Heart left ventricle (tissue), 16 donors: ENCODE measurements at regions not wholly inside any gene's neighbourhood (a gene's known extent, or its start where the extent isn't known, plus 50 kb on each side); places are given as distances from the start of the nearest gene placed in this dataset.

ENCODE experiments used
- ATAC-seq, 4 donors: fragments of 200-7000 bp; cut with Tn5 transposase; one replicate each; pipeline ENCODE4 v1.9.1; 2020 to 2022; ENCODE audit warnings: moderate library complexity in 4 of 4, mild to moderate bottlenecking in 3 of 4, moderate number of reproducible peaks in 1 of 4
- DNase-seq, 5 donors: peaks; one replicate each; pipeline ENCODE4 v3.0.0-alpha.2; 2020
- H3K27ac ChIP-seq, 12 donors: fragments of 200-600 bp; sonication (generic) in 4 of 12; one replicate each; pipeline versions ENCODE4 v1.5.0 to v1.8.0; 2016 to 2022; ENCODE audit warnings: mild to moderate bottlenecking in 2 of 12
- H3K27me3 ChIP-seq, 9 donors: fragments of 200-600 bp; sonication (generic) in 2 of 9; one replicate each; pipeline versions ENCODE4 v1.5.1 to v1.8.0; 2016 to 2022; ENCODE audit warnings: mild to moderate bottlenecking in 3 of 9
- H3K36me3 ChIP-seq, 9 donors: fragments of 200-600 bp; sonication (generic) in 2 of 9; one replicate each; pipeline versions ENCODE4 v1.5.0 to v1.8.0; 2018 to 2022; ENCODE audit warnings: mild to moderate bottlenecking in 2 of 9
- H3K4me1 ChIP-seq, 12 donors: fragments of 200-600 bp; sonication (generic) in 4 of 12; one replicate each; pipeline versions ENCODE4 v1.5.0 to v1.8.0; 2016 to 2022; ENCODE audit warnings: mild to moderate bottlenecking in 3 of 12
- H3K4me3 ChIP-seq, 12 donors: fragments of 200-600 bp; sonication (generic) in 4 of 12; one replicate each; pipeline versions ENCODE4 v1.5.0 to v1.8.0; 2017 to 2022; ENCODE audit warnings: mild to moderate bottlenecking in 9 of 12, moderate library complexity in 4 of 12
- H3K9me3 ChIP-seq, 12 donors: fragments of 200-600 bp; sonication (generic) in 4 of 12; one replicate each; pipeline versions ENCODE4 v1.5.0 to v1.8.0; 2016 to 2022; ENCODE audit warnings: mild to moderate bottlenecking in 1 of 12
- CTCF ChIP-seq, 12 donors: fragments of 200-600 bp; sonication (generic) in 4 of 12; IDR thresholded peaks; one replicate each; pipeline versions ENCODE4 v1.5.0 to v1.8.0; 2018 to 2022; ENCODE audit warnings: antibody characterized with exemption in 12 of 12, mild to moderate bottlenecking in 5 of 12
- POLR2A ChIP-seq, 2 donors: fragments of 450-650 bp; IDR thresholded peaks; one replicate each; pipeline ENCODE4 v1.6.1; 2017; ENCODE audit warnings: antibody characterized with exemption in 2 of 2, mild to moderate bottlenecking in 2 of 2, moderate library complexity in 2 of 2
- WGBS, 4 donors: extraction: QIAGEN DNeasy Blood & Tissue Kit in 2 of 4; methylation state at CpG; one replicate each; pipeline versions ENCODE4 v1.1.5 to v1.1.7; 2013 to 2018; 5-methylcytosine and 5-hydroxymethylcytosine counted together
- intact Hi-C, 10 donors: fragments of 100-400 bp; cut with DNase I; formaldehyde crosslinking; loops; one replicate each; pipeline versions ENCODE4 v1.11.1 to v1.14.2; 2022
- donor health status: ischemic (EF 13 %, LVEDD 7.1; RV severe dilation, severe dysfunction).
- donor health status: healthy with polysubstance abuse.
- donor health status: DM: no; HTN: yes; CAD: no.
- donor health status: DM: no; HTN: no; CAD: no.
- donor health status: ischemic (EF 25% LVEDD 6.9; RV normal size, moderate dysfunction).
- donor health status: ischemic (EF 25% LVEDD 5.7; RV mildly dilated, moderate dysfunction).
- donor health status: healthy.
- donor health status: DM: yes; HTN: yes; CAD: no.
- donor health status: ischemic (EF 35%, LVEDD 5.7; RV mildly dilated, moderate dysfunction).
- donor health status: nonischemic (EF 11% LVEDD 7.7; RV severe dilation, severe dysfunction).
- donor health status: DM: yes; HTN: yes; CAD: no.
- donor health status: PGD.
- donor health status: ischemic (EF 29% LVEDD 5.4; RV normal size, mild dysfunction).
- donor health status: nonischemic (EF 23%, LVEDD 6.1; RV moderate dilation, normal function).

- TF ChIP-seq CTCF (IDR thresholded peaks at IDR 0.05) (no peak), POLR2A (IDR thresholded peaks at IDR 0.05) (no peak)
- no peaks in the 10 kb centered on the region for H3K4me1 ChIP-seq
- H3K27me3 ChIP-seq, result no peaks in the 10 kb centered on the region
- H3K9me3 ChIP-seq, result no peaks in the 10 kb centered on the region
- H3K27ac ChIP-seq, result no peak overlapping the region
- intact Hi-C loops, result no loop called here
- no peaks in the 10 kb centered on the region for H3K36me3 ChIP-seq
- WGBS, 4 donors, result 67 to 70% (median 68%) methylated on average over 1 of the region's 1 CpG
- DNase-seq (no peak), ATAC-seq (no peak)
- no peak overlapping the region for H3K4me3 ChIP-seq
These were observed 413.0 kb downstream of the TUSC7 start for GRCh38 chr3:117122609-117123008.

DNA sequence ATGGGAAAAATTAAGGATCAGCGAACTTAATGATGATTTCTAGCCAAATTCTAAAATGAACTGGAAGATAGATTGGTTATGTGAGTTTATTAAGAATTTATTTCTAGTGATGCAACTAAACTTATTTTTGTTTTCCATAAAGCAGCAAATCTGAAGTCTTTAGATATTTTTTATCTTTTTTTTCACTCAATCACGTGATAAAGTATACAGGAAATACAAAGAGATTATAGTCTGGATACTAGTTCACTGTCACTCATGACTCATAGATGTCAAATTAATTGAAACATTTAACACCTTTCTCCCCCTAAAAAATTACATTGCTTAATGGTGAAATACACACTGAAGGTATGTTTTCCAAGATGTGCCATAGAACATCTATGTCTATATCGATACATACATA is 416.9 kb downstream of the TUSC7 start:
- WGBS, 4 donors, result 76 to 79% (median 77%) methylated on average over 3 of the region's 3 CpGs
- H3K4me3 ChIP-seq, result no peak overlapping the region

DNA sequence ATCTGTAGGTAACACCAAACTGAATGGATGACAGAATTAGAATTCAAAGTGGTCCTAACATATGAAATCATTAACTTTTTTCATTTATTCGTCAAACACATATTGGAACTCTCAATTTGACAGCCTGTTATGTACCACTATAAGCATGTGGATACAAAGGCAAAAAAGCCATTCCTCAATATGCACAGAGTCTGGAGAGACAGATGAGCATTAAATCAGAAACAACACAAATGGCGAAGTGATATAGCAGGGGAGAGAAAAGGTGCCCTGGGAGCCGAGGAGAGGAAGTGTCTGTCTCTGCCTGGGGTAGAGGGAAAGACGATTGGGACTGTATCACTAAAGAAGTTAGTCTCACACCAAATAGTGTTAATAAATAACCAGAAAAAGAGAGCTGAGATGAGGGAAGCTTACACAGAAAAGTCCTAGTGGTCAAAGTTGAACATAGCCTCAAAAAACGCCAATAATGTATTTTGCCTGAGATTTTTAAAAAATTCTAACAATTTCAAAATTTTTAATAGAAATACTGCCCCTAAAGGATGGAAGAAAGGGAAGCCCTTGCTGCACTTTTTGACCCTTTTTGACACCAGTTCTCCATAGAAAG is 417.5 kb downstream of the TUSC7 start:
- TF ChIP-seq POLR2A (IDR thresholded peaks at IDR 0.05) (no peak), CTCF (IDR thresholded peaks at IDR 0.05) (peak in 1 of 12 donors; percentile 4)
- no peak for DNase-seq
- intact Hi-C loops, result no loop called here
- Histone ChIP-seq H3K27ac (no peak overlapping the region), H3K36me3 (no peaks in the 10 kb centered on the region), H3K27me3 (no peaks in the 10 kb centered on the region), H3K4me1 (no peaks in the 10 kb centered on the region), H3K4me3 (no peak overlapping the region), H3K9me3 (no peaks in the 10 kb centered on the region)
- ATAC-seq, result no peak
- WGBS, 4 donors, result 66 to 76% (median 72%) methylated on average over 5 of the region's 5 CpGs

More for the DNA sequence above, 416.9 kb downstream of the TUSC7 start:
- H3K4me1 ChIP-seq, result no peaks in the 10 kb centered on the region
- H3K27ac ChIP-seq, result no peak overlapping the region
- DNase-seq, result no peak
- intact Hi-C loops, result no loop called here
- TF ChIP-seq POLR2A (IDR thresholded peaks at IDR 0.05), result no peak
- no peak for TF ChIP-seq CTCF (IDR thresholded peaks at IDR 0.05)
- no peaks in the 10 kb centered on the region for H3K27me3 ChIP-seq
- no peaks in the 10 kb centered on the region for H3K36me3 ChIP-seq
- no peak for ATAC-seq
- H3K9me3 ChIP-seq, result no peaks in the 10 kb centered on the region

DNA sequence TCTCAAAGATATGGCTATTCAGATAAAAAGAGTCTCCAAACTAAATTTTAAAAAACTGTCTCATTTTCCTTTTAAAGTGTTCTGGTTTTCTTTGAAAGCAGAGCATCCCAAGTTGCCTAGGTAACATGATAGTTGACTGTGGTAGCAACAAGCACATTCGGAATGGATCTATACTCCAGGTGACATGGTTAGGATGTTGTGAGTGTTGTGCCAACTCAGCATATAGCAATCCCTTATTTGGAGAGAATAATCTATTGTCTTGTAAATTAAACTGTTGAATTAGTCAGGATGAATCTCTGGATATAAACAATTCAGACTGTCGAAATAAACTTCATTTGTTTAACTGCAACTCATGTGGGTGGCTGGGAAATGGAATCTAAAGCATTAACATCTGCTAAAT is 418.6 kb downstream of the TUSC7 start:
- H3K4me1 ChIP-seq, result no peaks in the 10 kb centered on the region
- intact Hi-C loops, result no loop called here
- ATAC-seq (no peak), DNase-seq (no peak)
- H3K27me3 ChIP-seq, result no peaks in the 10 kb centered on the region
- no peaks in the 10 kb centered on the region for H3K36me3 ChIP-seq
- H3K9me3 ChIP-seq, result no peaks in the 10 kb centered on the region
- no peak overlapping the region for H3K4me3 ChIP-seq
- 67 to 76% (median 73%) methylated on average over 2 of the region's 2 CpGs for WGBS, 4 donors
- TF ChIP-seq CTCF (IDR thresholded peaks at IDR 0.05) (no peak), POLR2A (IDR thresholded peaks at IDR 0.05) (no peak)
- H3K27ac ChIP-seq, result no peak overlapping the region
